ENCODE measurements at regions not wholly inside any gene's neighbourhood (a gene's known extent, or its start where the extent isn't known, plus 50 kb on each side); places are given as distances from the start of the nearest gene placed in this dataset.

- TF ChIP-seq POLR2AphosphoS5 (IDR thresholded peaks at IDR 0.05; ENCODE audit: insufficient read depth, low read depth, low read length) (no peak), EZH2 (IDR thresholded peaks at IDR 0.05; ENCODE audit: borderline replicate concordance, low read depth, low read length, severe bottlenecking) (no peak), MYC (IDR thresholded peaks at IDR 0.05; ENCODE audit: low read depth, low read length) (no peak), POLR2A (IDR thresholded peaks at IDR 0.05; ENCODE audit: low read depth, low read length) (no peak), MAX (IDR thresholded peaks at IDR 0.05; ENCODE audit: insufficient read depth, insufficient read length) (no peak)
Measured at GRCh38 chr10:4586776-4587175, 239.2 kb upstream of the AKR1E2 start.
